ENCODE measurements at regions not wholly inside any gene's neighbourhood (a gene's known extent, or its start where the extent isn't known, plus 50 kb on each side); places are given as distances from the start of the nearest gene placed in this dataset.

DNA sequence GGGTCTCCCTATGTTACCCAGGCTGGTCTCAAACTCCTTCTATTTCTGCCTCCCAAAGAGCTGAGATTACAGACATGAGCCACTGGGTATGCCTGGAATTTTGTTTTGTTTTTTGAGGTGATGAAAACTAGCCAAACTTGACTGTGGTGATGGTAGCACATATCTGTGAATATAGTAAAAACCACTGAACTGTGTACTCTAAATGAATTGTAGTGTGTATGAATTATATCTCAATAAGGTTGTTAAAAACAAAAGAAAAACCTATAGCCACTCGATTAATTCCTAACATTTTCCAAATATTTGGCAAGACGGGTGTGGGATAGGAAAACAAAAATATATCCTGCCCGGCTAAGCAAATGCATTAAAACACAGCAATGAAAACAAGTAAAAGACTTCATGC, 1302.3 kb upstream of the CHAC2 start (continued):
- TF ChIP-seq CTCF (conservative IDR thresholded peaks at IDR 0.05; ENCODE audit: low read depth in 2 of 2) (no peak), EZH2 (IDR thresholded peaks at IDR 0.05; ENCODE audit: low read depth, unreplicated experiment) (no peak), STAT1 (IDR thresholded peaks at IDR 0.05; ENCODE audit: unreplicated experiment) (no peak)

- peaks cover 24% of the 10 kb centered on the region for H3K4me1 Mint-ChIP-seq
- H3K27me3 Mint-ChIP-seq (ENCODE audit: insufficient read depth, low read depth, poor library complexity): peaks cover 2% of the 10 kb centered on the region
- ATAC-seq: no peak
- H3K27ac ChIP-seq (ENCODE audit: low read depth): no peak overlapping the region
- no peaks in the 10 kb centered on the region for H3K27me3 ChIP-seq (ENCODE audit: insufficient read depth)
- H3K9me3 Mint-ChIP-seq: no peaks in the 10 kb centered on the region
- no peaks in the 10 kb centered on the region for H3K9me2 ChIP-seq (ENCODE audit: insufficient read depth)
- no peaks in the 10 kb centered on the region for H3K79me2 ChIP-seq (replicated peaks; ENCODE audit: insufficient read depth)
- H3K4me2 ChIP-seq: no peak overlapping the region
- no peak overlapping the region for H3K4me3 Mint-ChIP-seq
- H3K36me3 ChIP-seq (ENCODE audit: insufficient read depth): no peaks in the 10 kb centered on the region
- no peak overlapping the region for H3K4me3 ChIP-seq
- no peaks in the 10 kb centered on the region for H4K20me1 ChIP-seq (replicated peaks; ENCODE audit: insufficient read depth)
- no peaks in the 10 kb centered on the region for H3K36me3 Mint-ChIP-seq (ENCODE audit: low read depth)
- no peak overlapping the region for H2AFZ ChIP-seq
- peaks cover 3% of the 10 kb centered on the region; the same call in 1 of the 2 replicates for H3K4me1 ChIP-seq (ENCODE audit: insufficient read depth)
- no peaks in the 10 kb centered on the region for H3F3A ChIP-seq (replicated peaks; ENCODE audit: low read depth)
- DNase-seq (ENCODE audit: low spot score): no peak
- no peak overlapping the region for H3K27ac Mint-ChIP-seq
- TF ChIP-seq EZH2phosphoT487 (IDR thresholded peaks at IDR 0.05; ENCODE audit: unreplicated experiment): no peak
- TF ChIP-seq CREB1 (CRISPR knock-in tag; IDR thresholded peaks at IDR 0.05; ENCODE audit: low read depth): no peak
- no peak for TF ChIP-seq CTCF (conservative IDR thresholded peaks at IDR 0.05; ENCODE audit: low read depth in 2 of 2)
- no peak for TF ChIP-seq STAT1 (IDR thresholded peaks at IDR 0.05; ENCODE audit: unreplicated experiment)
- no peak for TF ChIP-seq POLR2AphosphoS5 (IDR thresholded peaks at IDR 0.05; ENCODE audit: low read depth)
- no peak for TF ChIP-seq NANOG (IDR thresholded peaks at IDR 0.05; ENCODE audit: borderline replicate concordance)
- TF ChIP-seq, protein P1, sequence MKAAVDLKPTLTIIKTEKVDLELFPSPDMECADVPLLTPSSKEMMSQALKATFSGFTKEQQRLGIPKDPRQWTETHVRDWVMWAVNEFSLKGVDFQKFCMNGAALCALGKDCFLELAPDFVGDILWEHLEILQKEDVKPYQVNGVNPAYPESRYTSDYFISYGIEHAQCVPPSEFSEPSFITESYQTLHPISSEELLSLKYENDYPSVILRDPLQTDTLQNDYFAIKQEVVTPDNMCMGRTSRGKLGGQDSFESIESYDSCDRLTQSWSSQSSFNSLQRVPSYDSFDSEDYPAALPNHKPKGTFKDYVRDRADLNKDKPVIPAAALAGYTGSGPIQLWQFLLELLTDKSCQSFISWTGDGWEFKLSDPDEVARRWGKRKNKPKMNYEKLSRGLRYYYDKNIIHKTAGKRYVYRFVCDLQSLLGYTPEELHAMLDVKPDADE (IDR thresholded peaks at IDR 0.05): no peak
- no peak for TF ChIP-seq EZH2 (IDR thresholded peaks at IDR 0.05; ENCODE audit: low read depth, unreplicated experiment)
- TF ChIP-seq ZNF114 (CRISPR knock-in tag; IDR thresholded peaks at IDR 0.05): no peak
- TF ChIP-seq REST (IDR thresholded peaks at IDR 0.05; ENCODE audit: unreplicated experiment): no peak
- TF ChIP-seq ZNF331 (CRISPR knock-in tag; IDR thresholded peaks at IDR 0.05; ENCODE audit: low read depth): no peak
Measured at GRCh38 chr2:52463457-52463856, 1304.1 kb upstream of the CHAC2 start.

All from GM23338 (cell line).